Left colon (tissue), 2 donors: ENCODE measurements at regions not wholly inside any gene's neighbourhood (a gene's known extent, or its start where the extent isn't known, plus 50 kb on each side); places are given as distances from the start of the nearest gene placed in this dataset.
"Not testable (repeated sequence)": the region's sequence is repeated elsewhere in the genome, so short reads cannot be mapped to it uniquely, and the experiment has no call there.

Experiments used
- ATAC-seq: fragments of 200-7000 bp; cut with Tn5 transposase; one replicate; pipeline ENCODE4 v1.9.1; 2020; ENCODE audit warnings: mild to moderate bottlenecking, moderate library complexity
- DNase-seq, 2 donors: peaks; one replicate each; pipeline ENCODE4 v3.0.0-alpha.2; 2020
- intact Hi-C, 2 donors: fragments of 100-400 bp; cut with DNase I in 1 of 2; cut with micrococcal nuclease in 1 of 2; formaldehyde crosslinking; loops; one replicate each; pipeline versions ENCODE4 v1.11.2 to v1.14.0; 2022; cut with DNase I, micrococcal nuclease
- donor health status: DM: no; HTN: no; CAD: no.
- donor health status: DM: yes; HTN: yes; CAD: no.

DNA sequence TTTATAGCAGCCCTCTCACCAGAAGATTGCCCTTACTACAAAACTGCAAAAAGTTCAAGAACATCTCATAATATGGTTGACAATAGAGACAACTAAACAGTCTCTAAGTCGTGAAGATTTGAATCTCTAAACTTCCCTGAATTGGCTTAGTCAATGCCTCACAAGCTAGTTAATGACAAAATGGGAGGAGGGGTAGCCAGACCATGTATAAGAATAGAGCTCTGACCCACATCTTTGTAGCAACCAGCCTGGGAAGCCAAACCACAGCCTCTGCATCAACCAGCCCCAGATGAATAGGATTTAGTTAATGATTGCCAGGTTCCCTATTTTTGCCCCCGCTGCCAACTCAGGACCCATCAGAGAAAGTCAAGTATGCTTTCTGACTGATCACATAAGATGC is 1265.9 kb upstream of the PCDH10 start:
- DNase-seq, intact Hi-C loops, ATAC-seq: not testable (repeated sequence)

GRCh38 chr4:131925662-131926061 is 1223.4 kb upstream of the PCDH10 start:
- intact Hi-C loops, DNase-seq, ATAC-seq: not testable (repeated sequence)

GRCh38 chr4:131967646-131968045 is 1181.4 kb upstream of the PCDH10 start:
- intact Hi-C loops, ATAC-seq: not testable (repeated sequence)

DNA sequence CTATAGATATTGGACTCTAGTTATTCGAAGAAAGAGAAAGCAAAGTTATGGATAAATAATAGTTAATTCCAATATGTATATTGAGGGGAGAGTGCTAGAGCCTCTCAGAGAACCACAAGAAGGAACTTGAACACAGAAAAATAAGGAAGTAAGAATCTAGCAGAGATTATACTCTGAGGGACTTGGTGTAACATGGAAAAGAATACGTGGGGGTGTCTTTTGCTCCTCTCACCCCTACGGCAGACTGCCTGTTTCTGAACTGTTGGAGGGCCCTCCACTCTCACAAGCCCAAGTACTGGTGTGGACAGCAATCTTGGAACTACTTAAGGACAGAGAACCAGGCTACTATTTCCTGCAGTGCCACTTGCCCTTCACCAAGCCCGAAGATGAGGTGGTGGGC is 1174.4 kb upstream of the PCDH10 start:
- intact Hi-C loops, result no loop called here
- ATAC-seq (no peak), DNase-seq (no peak)

More at GRCh38 chr4:131967646-131968045, 1181.4 kb upstream of the PCDH10 start:
- DNase-seq, result not testable (repeated sequence)

GRCh38 chr4:131975276-131976132 is 1173.6 kb upstream of the PCDH10 start:
- ATAC-seq, intact Hi-C loops, DNase-seq: not testable (repeated sequence)

GRCh38 chr4:131976133-131977002 is 1172.7 kb upstream of the PCDH10 start:
- DNase-seq, ATAC-seq, intact Hi-C loops: not testable (repeated sequence)

GRCh38 chr4:131978120-131978519 is 1171.0 kb upstream of the PCDH10 start:
- no peak for ATAC-seq
- no peak for DNase-seq
- intact Hi-C loops, result no loop called here

DNA sequence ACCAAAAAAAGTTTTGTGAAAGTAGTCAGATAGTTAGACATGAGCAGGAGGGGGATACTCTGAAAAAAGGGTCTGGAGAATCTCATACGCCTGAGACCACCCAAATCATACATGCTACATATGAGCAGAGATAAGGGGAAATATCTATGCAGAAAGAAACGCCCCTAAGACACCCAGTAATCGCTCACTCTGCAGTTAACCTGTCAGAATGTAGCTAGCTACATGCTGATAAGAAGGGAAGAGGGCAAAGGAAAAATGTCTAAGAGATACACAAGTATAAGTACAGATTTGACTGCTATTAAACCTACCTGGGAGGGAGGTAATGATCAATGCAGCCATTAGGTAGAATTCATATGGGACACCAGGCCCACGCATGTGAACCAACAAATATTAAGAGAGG is 1159.5 kb upstream of the PCDH10 start:
- no peak for DNase-seq
- intact Hi-C loops, result no loop called here
- no peak for ATAC-seq

DNA sequence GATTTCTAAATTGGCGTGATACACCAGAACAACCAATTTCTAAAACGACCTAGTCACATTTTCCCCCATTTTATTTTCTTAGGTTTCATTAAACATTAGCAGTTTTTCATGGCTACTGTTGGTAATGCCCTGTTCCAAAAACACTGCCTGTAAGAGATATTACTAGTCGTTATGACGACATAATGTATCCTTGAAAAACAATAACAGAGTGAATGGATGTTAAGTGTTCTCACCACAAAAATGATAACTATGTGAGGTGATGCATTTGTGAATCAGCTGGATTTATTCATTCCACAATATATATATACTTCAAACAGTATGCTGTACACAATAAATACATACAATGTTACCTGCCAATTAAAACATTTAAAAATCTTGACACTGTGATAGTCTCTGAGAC is 1147.6 kb upstream of the PCDH10 start:
- ATAC-seq (no peak), DNase-seq (no peak)
- intact Hi-C loops, result no loop called here

DNA sequence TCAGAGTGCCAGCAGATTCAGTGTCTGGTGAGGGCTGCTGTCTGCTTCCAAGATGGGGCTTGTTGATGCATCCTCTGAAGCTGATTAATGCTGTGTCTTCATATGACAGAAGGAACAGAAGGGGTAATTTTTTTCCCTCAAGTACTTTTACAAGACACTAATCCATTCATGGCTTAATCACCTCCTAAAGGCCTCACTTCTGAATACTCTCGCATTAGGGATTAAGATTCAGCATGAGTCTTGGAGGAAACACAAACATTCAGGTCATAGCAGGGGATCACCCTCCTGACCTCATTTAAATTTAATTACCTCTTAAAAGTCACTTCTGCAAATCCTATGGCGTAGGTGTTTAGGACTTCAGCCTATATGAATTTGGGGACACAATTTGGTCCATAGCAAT is 1145.5 kb upstream of the PCDH10 start:
- no peak for ATAC-seq
- DNase-seq, result no peak
- intact Hi-C loops, result no loop called here

DNA sequence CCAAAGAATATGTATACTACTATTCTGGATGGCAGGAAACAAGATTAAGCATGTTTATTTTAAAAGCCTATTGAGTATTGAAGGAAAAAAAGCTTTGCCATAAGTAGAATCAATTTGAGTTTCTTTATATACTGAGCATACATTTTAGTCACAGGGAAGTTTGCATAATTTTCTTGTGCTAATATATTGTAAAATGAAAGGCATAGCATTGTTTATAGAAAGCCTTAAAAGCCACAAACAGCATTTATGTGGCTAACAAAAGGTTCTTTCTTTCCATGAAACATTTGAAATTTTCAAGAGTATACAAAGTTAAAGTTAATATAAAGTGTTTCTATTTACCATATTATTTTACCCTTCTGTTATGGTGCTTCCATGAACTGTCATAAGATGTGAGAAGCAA is 1133.8 kb upstream of the PCDH10 start:
- DNase-seq (no peak), ATAC-seq (no peak)
- intact Hi-C loops, result no loop called here

DNA sequence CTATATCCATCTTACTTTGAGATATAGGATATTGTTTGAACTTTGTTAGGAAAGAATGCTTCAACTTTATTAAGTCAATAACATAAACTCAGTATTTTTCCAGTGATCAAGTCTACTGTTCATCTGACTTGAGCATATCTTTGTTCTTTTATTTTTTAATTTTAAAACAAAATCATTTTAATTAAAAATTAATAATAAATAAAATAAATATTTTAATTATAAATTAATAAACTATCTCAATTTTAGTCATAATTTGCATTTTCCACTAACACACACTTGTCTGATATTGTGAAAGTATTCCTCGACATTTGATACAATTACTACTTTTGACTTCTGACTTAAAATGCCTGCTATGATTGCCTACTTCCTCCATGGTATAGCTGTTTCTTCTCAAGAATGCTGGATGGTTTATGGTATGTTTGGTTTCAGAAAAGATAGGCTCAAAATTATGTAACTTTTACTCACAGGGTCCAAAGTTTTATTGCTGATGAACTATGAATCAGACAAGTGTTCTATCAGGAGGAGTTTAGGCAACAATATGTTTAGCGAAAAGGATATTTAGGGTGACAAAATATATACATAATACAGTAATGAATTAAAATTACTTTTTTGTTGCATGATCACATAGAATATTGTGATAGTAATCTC is 1132.3 kb upstream of the PCDH10 start:
- ATAC-seq, result no peak
- no peak for DNase-seq
- intact Hi-C loops, result no loop called here

DNA sequence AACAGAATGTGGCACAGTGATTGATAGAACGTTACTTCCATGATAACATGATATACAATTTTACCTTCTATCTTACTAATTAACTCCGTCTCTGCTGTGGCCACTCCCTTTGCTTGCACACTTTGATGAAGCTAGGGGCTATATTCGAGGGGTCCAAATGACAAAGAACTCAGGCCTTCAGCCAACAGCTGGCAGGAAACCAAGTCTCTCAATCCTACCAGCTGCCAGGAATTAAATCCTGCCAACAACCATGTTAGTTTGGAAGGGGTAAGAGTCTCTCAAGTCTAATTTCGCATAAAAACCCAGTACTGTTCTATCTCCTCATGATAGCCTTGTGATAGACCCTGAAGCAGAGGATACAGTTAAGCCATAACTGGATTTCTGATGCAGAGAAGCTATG is 1122.9 kb upstream of the PCDH10 start:
- no peak for DNase-seq

GRCh38 chr4:132026816-132027215 is 1122.3 kb upstream of the PCDH10 start:
- ATAC-seq (no peak), DNase-seq (no peak)
- intact Hi-C loops, result no loop called here

More for the DNA sequence above, 1122.9 kb upstream of the PCDH10 start:
- intact Hi-C loops, result no loop called here
- no peak for ATAC-seq

DNA sequence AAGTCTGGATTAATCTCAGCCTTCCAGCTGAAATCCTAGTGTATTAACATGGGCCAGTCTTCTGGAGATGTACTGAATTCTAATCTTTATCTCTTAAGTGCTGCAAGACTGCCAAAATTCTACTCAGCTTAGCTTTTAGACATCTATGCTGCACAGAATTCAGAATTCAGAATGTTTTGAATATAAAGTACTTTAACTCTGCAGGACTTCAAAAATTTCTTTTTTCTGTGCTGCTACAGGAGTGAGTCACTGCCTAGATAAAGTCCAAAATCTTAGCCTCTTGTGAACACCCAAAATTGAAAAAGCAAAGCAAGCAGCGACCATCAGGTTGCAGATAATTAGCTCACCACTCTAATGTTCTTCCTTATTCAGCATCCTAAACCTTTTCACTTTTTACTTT is 1092.6 kb upstream of the PCDH10 start:
- no peak for ATAC-seq
- intact Hi-C loops, result no loop called here
- no peak for DNase-seq

GRCh38 chr4:132059227-132059626 is 1089.9 kb upstream of the PCDH10 start:
- DNase-seq (no peak), ATAC-seq (no peak)
- intact Hi-C loops, result no loop called here

DNA sequence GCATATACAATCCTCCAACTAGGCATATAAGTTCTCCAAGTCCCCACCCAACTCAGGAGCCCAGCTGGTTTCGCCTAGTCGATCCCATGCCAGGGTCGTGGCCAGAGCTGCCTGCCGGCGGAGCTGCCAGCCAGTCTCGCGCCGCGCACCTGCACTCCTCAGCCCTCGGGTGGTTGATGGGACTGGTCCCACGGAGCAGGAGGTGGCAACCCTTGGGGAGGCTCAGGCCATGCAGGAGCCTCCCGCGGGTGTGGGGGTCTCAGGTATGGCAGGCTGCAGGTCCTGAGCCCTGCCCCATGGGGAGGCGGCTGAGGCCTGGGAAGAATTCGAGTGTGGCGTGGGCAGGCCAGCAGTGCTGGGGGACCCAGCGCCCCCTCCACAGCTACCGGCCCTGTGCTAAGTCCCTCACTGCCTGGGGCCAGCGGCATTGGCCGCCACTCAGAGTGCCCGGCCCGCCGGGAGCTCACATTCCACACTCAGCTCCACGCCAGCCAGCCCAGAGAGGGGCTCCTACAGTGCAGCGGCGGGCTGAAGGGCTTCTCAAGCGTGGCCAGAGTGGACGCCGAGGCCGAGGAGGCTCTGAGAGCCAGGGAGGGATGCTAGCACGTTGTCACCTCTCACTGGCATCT is 1086.4 kb upstream of the PCDH10 start:
- DNase-seq, result no peak
- intact Hi-C loops, result no loop called here
- ATAC-seq, result no peak

GRCh38 chr4:132063829-132064228 is 1085.3 kb upstream of the PCDH10 start:
- ATAC-seq, result no peak
- DNase-seq, result no peak
- intact Hi-C loops, result no loop called here

- ATAC-seq (no peak), DNase-seq (no peak)
- intact Hi-C loops, result no loop called here
Observed at GRCh38 chr4:132065940-132066495, 1083.1 kb upstream of the PCDH10 start.
